GM12878 (cell line): ENCODE measurements at regions not wholly inside any gene's neighbourhood (a gene's known extent, or its start where the extent isn't known, plus 50 kb on each side); places are given as distances from the start of the nearest gene placed in this dataset.

Experiments used
- CTCF ChIP-seq, 3 experiments: IDR thresholded peaks in 2 of 3; conservative IDR thresholded peaks in 1 of 3; 2 replicates each; pipeline ENCODE4 v1.5.1; 2011; ENCODE audit warnings: low read depth in 3 of 3, low read length in 3 of 3, mild to moderate bottlenecking in 3 of 3, control low read depth in 2 of 3, moderate library complexity in 2 of 3, inconsistent platforms in 1 of 3, mixed read lengths in 1 of 3; ENCODE audit not compliant: control insufficient read depth in 2 of 3, insufficient read depth in 1 of 3; ENCODE audit errors: extremely low read depth in 1 of 3
- EP300 ChIP-seq, 2 experiments: fragments of 150-350 bp in 1 of 2; IDR thresholded peaks; 2 replicates each; pipeline ENCODE4 v1.6.1; 2011 to 2012; ENCODE audit warnings: low read depth in 2 of 2, low read length in 2 of 2, borderline replicate concordance in 1 of 2, improper control_type of control experiment in 1 of 2, inconsistent platforms in 1 of 2; ENCODE audit not compliant: control insufficient read depth in 1 of 2
- FOXM1 ChIP-seq: IDR thresholded peaks from 2 replicates; pipeline ENCODE4 v1.6.1; 2012; ENCODE audit warnings: low read depth, mild to moderate bottlenecking, inconsistent platforms, low read length, moderate library complexity
- MXI1 ChIP-seq: fragments of 150-350 bp; IDR thresholded peaks from 2 replicates; pipeline ENCODE4 v1.6.1; 2011; ENCODE audit warnings: low read depth, mild to moderate bottlenecking, inconsistent platforms, low read length, improper control_type of control experiment
- POLR2A ChIP-seq: IDR thresholded peaks from 2 replicates; pipeline ENCODE4 v1.6.1; 2011; ENCODE audit warnings: low read depth, mild to moderate bottlenecking, low read length
- POLR2AphosphoS5 ChIP-seq: IDR thresholded peaks from 2 replicates; pipeline ENCODE4 v1.6.1; 2011; ENCODE audit warnings: mild to moderate bottlenecking, low read length, inconsistent platforms
- RBBP5 ChIP-seq: fragments of 200-600 bp; sonication (generic); conservative IDR thresholded peaks from 2 replicates; pipeline ENCODE4 v1.6.1; 2016
- RCOR1 ChIP-seq: conservative IDR thresholded peaks from 2 replicates; pipeline ENCODE4 v1.6.1; 2012; ENCODE audit warnings: low read depth, low read length, improper control_type of control experiment
- SIX5 ChIP-seq: IDR thresholded peaks from 2 replicates; pipeline ENCODE4 v1.6.1; 2011; ENCODE audit warnings: mild to moderate bottlenecking, low read depth, low read length, moderate library complexity; ENCODE audit not compliant: severe bottlenecking
- TAF1 ChIP-seq: IDR thresholded peaks from 2 replicates; pipeline ENCODE4 v1.6.1; 2011; ENCODE audit warnings: mild to moderate bottlenecking, low read depth, low read length, borderline replicate concordance
- ZBED1 ChIP-seq: IDR thresholded peaks from 2 replicates; pipeline ENCODE4 v1.6.1; 2016; ENCODE audit warnings: borderline replicate concordance
- TF ChIP-seq, protein P1 (sequence below): fragments of 150-350 bp; IDR thresholded peaks from 2 replicates; pipeline ENCODE4 v1.6.1; 2016; ENCODE audit warnings: low read depth, low read length
- TF ChIP-seq, protein P2 (sequence below): IDR thresholded peaks from 2 replicates; pipeline ENCODE4 v1.6.1; 2012; ENCODE audit warnings: mild to moderate bottlenecking, low read depth, low read length

DNA sequence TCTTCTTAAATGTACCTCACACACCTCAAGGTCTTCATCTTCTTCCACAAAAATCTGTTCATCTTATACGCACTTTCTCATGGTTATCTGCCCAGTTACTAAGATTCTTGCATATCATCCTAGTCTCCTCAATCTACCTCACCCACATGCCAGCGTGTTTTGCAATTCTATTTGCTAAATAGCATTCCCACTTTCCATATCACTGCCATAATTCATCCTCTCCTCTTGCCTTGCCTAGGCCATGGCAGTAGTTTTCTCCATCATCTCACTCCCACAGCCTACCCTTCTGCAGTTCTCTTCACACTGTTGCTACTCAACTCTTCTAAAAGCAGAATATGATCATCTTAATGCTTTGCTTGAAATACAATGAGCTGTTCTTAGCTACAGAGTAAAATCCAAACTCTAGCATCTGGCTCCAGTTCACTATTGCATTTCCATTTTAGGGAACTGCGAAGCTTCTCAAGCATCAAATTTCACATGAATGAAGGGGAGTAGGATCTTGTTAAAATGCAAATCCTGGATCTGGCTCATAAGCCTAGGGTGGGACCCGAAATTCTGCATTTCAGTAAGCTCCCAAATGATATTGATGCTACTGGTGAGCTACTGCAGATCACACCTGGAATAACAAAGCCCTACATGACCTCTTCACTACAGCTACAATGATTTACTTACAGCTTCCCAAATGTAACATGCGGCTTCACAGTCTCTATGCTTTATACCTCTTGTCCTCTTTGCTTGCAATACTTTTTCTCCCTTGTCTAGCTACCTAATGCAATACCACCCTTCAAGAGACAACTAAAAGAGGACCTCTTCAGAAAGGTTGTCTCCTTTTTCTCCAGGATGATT, 293.9 kb downstream of the SATB2 start:
- TF ChIP-seq EP300 (IDR thresholded peaks at IDR 0.05; ENCODE audit: borderline replicate concordance in 1 of 2, control insufficient read depth in 1 of 2, low read depth in 2 of 2, low read length in 2 of 2) (no peak), MXI1 (no peak), POLR2A (no peak), CTCF (IDR thresholded peaks at IDR 0.05 in 2 of 3, conservative IDR thresholded peaks at IDR 0.05 in 1 of 3; ENCODE audit: control insufficient read depth in 2 of 3, extremely low read depth in 1 of 3, insufficient read depth in 1 of 3, low read depth in 3 of 3, low read length in 3 of 3) (no peak), SIX5 (no peak), RCOR1 (no peak), RBBP5 (no peak), POLR2AphosphoS5 (no peak), ZBED1 (no peak), TAF1 (no peak), FOXM1 (no peak)
- TF ChIP-seq, protein P1, sequence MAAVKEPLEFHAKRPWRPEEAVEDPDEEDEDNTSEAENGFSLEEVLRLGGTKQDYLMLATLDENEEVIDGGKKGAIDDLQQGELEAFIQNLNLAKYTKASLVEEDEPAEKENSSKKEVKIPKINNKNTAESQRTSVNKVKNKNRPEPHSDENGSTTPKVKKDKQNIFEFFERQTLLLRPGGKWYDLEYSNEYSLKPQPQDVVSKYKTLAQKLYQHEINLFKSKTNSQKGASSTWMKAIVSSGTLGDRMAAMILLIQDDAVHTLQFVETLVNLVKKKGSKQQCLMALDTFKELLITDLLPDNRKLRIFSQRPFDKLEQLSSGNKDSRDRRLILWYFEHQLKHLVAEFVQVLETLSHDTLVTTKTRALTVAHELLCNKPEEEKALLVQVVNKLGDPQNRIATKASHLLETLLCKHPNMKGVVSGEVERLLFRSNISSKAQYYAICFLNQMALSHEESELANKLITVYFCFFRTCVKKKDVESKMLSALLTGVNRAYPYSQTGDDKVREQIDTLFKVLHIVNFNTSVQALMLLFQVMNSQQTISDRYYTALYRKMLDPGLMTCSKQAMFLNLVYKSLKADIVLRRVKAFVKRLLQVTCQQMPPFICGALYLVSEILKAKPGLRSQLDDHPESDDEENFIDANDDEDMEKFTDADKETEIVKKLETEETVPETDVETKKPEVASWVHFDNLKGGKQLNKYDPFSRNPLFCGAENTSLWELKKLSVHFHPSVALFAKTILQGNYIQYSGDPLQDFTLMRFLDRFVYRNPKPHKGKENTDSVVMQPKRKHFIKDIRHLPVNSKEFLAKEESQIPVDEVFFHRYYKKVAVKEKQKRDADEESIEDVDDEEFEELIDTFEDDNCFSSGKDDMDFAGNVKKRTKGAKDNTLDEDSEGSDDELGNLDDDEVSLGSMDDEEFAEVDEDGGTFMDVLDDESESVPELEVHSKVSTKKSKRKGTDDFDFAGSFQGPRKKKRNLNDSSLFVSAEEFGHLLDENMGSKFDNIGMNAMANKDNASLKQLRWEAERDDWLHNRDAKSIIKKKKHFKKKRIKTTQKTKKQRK: no peak
- TF ChIP-seq, protein P2, sequence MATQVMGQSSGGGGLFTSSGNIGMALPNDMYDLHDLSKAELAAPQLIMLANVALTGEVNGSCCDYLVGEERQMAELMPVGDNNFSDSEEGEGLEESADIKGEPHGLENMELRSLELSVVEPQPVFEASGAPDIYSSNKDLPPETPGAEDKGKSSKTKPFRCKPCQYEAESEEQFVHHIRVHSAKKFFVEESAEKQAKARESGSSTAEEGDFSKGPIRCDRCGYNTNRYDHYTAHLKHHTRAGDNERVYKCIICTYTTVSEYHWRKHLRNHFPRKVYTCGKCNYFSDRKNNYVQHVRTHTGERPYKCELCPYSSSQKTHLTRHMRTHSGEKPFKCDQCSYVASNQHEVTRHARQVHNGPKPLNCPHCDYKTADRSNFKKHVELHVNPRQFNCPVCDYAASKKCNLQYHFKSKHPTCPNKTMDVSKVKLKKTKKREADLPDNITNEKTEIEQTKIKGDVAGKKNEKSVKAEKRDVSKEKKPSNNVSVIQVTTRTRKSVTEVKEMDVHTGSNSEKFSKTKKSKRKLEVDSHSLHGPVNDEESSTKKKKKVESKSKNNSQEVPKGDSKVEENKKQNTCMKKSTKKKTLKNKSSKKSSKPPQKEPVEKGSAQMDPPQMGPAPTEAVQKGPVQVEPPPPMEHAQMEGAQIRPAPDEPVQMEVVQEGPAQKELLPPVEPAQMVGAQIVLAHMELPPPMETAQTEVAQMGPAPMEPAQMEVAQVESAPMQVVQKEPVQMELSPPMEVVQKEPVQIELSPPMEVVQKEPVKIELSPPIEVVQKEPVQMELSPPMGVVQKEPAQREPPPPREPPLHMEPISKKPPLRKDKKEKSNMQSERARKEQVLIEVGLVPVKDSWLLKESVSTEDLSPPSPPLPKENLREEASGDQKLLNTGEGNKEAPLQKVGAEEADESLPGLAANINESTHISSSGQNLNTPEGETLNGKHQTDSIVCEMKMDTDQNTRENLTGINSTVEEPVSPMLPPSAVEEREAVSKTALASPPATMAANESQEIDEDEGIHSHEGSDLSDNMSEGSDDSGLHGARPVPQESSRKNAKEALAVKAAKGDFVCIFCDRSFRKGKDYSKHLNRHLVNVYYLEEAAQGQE: no peak
